GM12873 (cell line): ENCODE measurements at regions not wholly inside any gene's neighbourhood (a gene's known extent, or its start where the extent isn't known, plus 50 kb on each side); places are given as distances from the start of the nearest gene placed in this dataset.

Source experiments
- TF ChIP-seq, protein P1 (sequence below): IDR thresholded peaks from 2 replicates; pipeline ENCODE4 v1.5.1; 2012; ENCODE audit warnings: low read depth, mild to moderate bottlenecking, moderate library complexity, low read length, control low read depth; ENCODE audit not compliant: insufficient read depth; ENCODE audit errors: missing control alignments

DNA sequence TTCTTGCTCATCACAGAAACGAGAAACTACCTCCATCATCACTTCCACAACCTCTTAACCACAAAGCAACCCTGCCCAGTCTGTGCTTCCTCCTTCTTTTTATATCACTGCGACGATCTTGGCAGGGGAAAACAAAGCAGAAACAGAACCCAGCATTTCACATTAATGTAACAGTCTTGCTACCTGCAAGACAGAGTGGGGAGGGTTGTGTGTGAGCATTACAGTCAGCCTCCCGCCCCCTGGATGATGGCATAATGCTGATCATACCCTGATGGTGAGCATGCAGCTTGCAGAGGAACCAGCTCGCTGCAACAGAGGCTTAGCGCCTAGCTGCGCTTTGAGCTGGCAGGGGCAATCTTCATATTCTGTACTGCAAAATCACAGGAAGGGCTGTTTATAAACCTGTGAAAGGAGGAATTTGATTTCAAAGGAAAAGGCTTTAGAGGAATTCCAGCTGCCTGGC lies 376.1 kb downstream of the IRS1 start:
- TF ChIP-seq, protein P1, sequence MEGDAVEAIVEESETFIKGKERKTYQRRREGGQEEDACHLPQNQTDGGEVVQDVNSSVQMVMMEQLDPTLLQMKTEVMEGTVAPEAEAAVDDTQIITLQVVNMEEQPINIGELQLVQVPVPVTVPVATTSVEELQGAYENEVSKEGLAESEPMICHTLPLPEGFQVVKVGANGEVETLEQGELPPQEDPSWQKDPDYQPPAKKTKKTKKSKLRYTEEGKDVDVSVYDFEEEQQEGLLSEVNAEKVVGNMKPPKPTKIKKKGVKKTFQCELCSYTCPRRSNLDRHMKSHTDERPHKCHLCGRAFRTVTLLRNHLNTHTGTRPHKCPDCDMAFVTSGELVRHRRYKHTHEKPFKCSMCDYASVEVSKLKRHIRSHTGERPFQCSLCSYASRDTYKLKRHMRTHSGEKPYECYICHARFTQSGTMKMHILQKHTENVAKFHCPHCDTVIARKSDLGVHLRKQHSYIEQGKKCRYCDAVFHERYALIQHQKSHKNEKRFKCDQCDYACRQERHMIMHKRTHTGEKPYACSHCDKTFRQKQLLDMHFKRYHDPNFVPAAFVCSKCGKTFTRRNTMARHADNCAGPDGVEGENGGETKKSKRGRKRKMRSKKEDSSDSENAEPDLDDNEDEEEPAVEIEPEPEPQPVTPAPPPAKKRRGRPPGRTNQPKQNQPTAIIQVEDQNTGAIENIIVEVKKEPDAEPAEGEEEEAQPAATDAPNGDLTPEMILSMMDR = no peak

DNA sequence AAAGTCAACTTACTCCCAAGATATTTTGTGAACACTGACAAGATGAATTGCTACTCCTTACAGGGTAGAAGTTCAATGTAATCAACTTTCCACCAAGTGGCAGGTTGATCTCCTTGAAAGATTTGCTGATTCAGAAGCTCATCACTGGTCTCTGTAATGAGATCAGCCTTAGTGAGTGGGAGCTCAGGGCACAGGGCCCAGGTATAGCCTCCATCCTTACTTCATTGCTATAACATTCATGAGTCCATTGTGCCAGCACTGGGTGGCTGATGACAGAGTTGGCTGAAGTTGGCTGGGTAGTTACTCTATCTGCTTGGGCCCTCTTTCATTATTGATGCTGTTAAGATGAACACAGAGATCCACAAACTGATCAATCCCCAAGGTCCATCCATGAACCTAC lies 379.0 kb downstream of the IRS1 start:
- TF ChIP-seq, protein P1 = no peak

DNA sequence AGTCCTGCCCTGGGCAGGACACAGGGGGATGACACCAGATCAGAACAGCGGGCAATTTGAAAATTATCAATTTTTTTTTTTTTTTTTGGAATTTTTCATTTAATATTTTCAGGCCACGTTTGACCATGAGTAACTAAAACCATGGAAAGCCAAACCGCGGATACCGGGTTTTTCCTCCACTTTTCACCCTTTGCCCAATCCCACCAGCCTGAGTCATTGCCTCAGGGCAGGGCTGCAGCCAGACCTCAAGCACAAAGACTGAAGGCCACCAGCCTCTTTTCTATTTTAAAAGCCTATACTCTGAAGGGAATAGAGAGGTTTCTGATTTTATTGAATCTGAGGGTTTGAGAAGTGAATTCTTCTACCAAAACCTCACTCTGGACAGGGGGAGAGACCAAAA lies 381.1 kb downstream of the IRS1 start:
- TF ChIP-seq, protein P1 = no peak

DNA sequence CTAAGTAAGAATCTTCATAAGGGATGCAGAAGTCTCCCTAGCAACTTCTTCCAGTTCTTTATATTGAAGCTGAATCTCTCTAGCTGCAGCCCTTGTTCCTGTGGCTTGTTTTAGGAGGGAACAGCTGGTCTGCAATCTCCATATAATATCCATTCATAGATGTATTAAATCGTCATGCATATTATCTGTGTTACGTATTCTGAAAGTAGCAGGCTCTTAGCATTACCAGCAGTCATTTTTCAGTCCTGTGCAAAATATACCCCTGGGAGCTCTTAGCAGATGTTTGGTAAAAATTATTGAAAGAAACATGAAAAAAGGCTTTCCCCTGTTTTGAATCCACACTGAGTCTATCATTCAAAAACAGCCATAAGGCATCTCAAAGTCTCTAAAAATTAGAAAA lies 385.3 kb downstream of the IRS1 start:
- TF ChIP-seq, protein P1 = no peak

DNA sequence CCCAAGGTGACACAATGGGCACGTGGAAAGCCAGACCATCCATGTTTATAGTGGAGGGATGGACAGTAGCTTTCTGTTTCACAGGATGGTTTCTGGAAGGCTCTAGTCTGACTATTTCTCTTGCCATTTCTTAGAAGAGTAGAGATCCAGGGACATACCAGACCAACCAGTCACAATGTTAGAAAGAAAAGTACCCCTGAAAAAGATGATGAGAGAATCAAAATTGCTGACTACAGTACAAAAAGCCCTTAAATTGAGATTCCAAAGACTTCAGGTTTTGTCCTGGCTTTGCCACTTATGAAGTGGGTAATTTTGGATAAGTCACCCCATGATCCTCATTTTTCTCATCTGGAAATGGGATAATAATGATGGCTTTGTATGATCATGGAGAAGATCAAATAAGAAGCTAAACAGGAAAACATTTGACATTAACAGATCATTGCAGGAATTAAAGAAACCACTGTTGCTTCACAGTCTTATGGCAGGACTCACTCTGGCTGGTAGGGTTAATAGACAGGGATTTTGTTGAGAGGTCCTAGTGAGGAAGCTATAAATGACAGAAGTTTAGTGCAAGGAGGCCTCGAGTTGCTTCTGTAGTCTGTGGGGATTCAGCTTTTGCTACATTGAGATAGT lies 386.0 kb downstream of the IRS1 start:
- TF ChIP-seq, protein P1 = no peak

DNA sequence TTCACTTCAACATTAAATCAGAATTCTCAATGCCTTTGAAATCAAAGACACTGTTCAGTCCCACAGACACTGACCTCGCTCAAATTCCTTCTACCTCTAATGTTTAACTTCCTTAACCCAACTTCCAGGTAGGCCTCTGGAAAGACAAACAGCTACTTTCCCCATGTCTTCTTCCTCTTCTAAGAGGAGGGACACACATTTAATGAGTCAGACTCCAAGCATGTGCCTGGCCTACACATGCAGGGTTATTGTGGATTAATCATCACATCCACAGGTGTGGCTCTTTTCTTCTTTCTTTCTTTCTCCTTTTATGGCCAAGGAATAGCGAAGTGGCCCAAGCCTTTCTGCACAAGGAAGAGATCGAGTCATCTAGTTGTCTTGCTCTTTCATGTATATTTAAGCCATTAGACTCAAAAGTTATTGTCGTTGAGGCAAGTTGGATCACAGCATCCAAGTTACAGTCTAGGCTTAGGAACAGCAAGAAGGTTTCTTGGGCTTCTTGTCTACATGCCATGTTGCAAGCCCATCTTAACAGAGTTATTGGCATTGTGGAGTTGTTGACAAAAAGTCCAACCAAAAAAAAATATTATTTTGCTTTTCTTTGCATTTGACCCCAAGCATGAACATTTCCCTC lies 387.8 kb downstream of the IRS1 start:
- TF ChIP-seq, protein P1 = no peak

DNA sequence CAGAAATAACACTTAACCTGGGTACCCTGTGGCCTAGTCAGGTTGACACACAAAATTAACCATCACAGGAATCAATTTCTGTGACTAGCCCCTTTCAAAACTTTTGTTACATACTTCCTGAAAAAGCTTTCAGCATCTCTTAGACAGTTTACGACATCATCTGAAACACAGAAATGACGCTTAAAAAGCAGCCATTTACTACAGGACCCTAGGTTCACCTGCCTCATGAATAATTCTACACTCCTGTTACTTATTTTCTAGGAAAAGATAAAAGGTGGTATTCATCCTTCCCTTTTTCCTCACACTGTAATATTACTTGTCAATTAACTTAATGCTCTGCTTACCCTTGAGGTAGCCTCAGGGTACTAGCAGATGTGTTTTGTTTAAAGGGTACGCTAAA lies 388.4 kb downstream of the IRS1 start:
- TF ChIP-seq, protein P1 = no peak
